Retinal pigment epithelial cell (primary cell): ENCODE measurements at regions not wholly inside any gene's neighbourhood (a gene's known extent, or its start where the extent isn't known, plus 50 kb on each side); places are given as distances from the start of the nearest gene placed in this dataset.

Source experiments
- DNase-seq: peaks from one replicate; pipeline ENCODE4 v3.0.0-alpha.2; 2010; ENCODE audit warnings: low read depth
- H3K4me3 ChIP-seq: 2 replicates; pipeline ENCODE4 v1.5.1; 2011; ENCODE audit warnings: mild to moderate bottlenecking, low read length, control low read depth, moderate library complexity
- CTCF ChIP-seq: conservative IDR thresholded peaks from 2 replicates; pipeline ENCODE4 v1.5.1; 2011; ENCODE audit warnings: low read depth, low read length, control low read depth, inconsistent platforms

GRCh38 chr11:92892802-92893684 is 76.4 kb upstream of the MTNR1B start:
- H3K4me3 ChIP-seq = no peak overlapping the region
- no peak for TF ChIP-seq CTCF
- DNase-seq = no peak

GRCh38 chr11:92894197-92894596 is 75.3 kb upstream of the MTNR1B start:
- no peak for DNase-seq
- TF ChIP-seq CTCF = no peak
- no peak overlapping the region for H3K4me3 ChIP-seq

GRCh38 chr11:92897487-92897886 is 72.0 kb upstream of the MTNR1B start:
- TF ChIP-seq CTCF = no peak
- H3K4me3 ChIP-seq = no peak overlapping the region
- no peak for DNase-seq

GRCh38 chr11:92902417-92902816 is 67.0 kb upstream of the MTNR1B start:
- TF ChIP-seq CTCF = no peak
- no peak overlapping the region for H3K4me3 ChIP-seq
- no peak for DNase-seq

GRCh38 chr11:92907671-92908070 is 61.8 kb upstream of the MTNR1B start:
- H3K4me3 ChIP-seq = no peak overlapping the region
- TF ChIP-seq CTCF = no peak
- DNase-seq = no peak

GRCh38 chr11:92909214-92909613 is 60.2 kb upstream of the MTNR1B start:
- no peak for DNase-seq

More at GRCh38 chr11:92909214-92909613, 60.2 kb upstream of the MTNR1B start:
- H3K4me3 ChIP-seq = no peak overlapping the region
- no peak for TF ChIP-seq CTCF
